ENCODE measurements at regions not wholly inside any gene's neighbourhood (a gene's known extent, or its start where the extent isn't known, plus 50 kb on each side); places are given as distances from the start of the nearest gene placed in this dataset.

DNA sequence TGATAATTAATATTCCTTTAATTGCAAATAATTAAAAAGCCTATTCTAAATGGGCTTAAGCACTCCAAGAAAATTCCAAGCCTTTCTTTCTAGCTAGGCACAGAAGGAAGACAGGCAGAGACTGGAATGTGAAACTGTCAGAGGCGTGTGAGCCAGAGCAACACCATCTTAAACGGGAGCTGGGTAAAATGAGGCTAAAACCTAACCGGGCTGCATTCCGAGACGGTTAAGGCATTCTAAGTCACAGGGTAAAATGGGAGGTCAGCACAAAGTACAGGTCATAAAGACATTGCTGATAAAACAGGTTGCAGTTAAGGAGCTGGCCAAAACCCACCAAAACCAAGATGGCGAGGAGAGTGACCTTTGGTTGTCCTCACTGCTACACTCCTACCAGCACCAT is 300.4 kb downstream of the SLITRK6 start:
- no peak for DNase-seq (ENCODE audit: low read depth, low spot score)
- no peaks in the 10 kb centered on the region for H3K36me3 ChIP-seq (ENCODE audit: insufficient read depth, low read length)
- no peak overlapping the region for H3K9ac ChIP-seq (ENCODE audit: insufficient read length)
- TF ChIP-seq POLR2AphosphoS5 (IDR thresholded peaks at IDR 0.05; ENCODE audit: borderline replicate concordance, low read depth, low read length) (no peak), FOXP2 (optimal IDR thresholded peaks at IDR 0.05; ENCODE audit: control extremely low read depth, extremely low read length, insufficient read depth) (no peak), EZH2 (IDR thresholded peaks at IDR 0.05) (no peak)
- H3K27ac ChIP-seq: no peak overlapping the region
- H3K4me3 ChIP-seq: no peak overlapping the region
- no peaks in the 10 kb centered on the region for H3K9me3 ChIP-seq (ENCODE audit: low read depth, low read length)

DNA sequence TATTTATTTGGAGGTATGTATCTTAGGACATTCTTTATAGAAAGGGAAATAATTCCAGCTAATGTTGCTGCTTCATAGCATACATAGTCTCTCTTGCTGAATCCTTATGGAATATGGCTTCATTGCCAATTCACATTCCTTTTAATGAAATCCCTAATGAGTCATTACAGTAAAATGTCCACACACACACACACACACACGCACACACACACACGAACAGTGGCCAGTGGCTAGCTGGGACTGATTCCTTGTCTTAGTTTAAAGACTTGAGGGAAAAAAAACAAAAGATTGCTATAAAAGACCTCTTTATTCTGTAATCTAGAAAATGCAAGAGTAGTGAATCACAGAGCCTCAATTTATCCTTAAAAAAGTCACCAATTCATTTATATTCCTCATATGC is 301.6 kb downstream of the SLITRK6 start:
- H3K27ac ChIP-seq: no peak overlapping the region

DNA sequence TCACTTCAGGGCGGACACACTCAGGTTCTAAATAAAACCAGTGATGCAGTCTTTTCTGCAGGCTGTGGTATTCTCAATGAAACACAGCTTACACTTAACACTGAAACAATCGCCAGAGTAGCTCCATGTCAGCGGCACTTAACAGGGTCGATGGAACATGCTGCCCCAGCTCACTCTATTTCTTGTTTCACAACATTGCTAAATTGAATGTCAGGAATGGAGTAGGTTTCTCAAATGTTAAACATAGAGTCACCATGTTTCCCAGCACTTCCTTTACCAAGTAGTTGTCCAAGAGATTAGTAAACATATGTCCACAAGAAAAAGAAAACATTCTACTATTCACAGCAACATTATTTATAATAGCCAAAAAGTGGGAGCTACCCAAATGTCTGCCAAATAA is 306.9 kb downstream of the SLITRK6 start:
- no peak overlapping the region for H3K9ac ChIP-seq (ENCODE audit: insufficient read length)
- TF ChIP-seq FOXP2 (optimal IDR thresholded peaks at IDR 0.05; ENCODE audit: control extremely low read depth, extremely low read length, insufficient read depth) (no peak), POLR2AphosphoS5 (IDR thresholded peaks at IDR 0.05; ENCODE audit: borderline replicate concordance, low read depth, low read length) (no peak), EZH2 (IDR thresholded peaks at IDR 0.05) (no peak)
- H3K9me3 ChIP-seq (ENCODE audit: low read depth, low read length): no peaks in the 10 kb centered on the region
- H3K4me3 ChIP-seq: no peak overlapping the region
- H3K36me3 ChIP-seq (ENCODE audit: insufficient read depth, low read length): no peaks in the 10 kb centered on the region
- H3K27ac ChIP-seq: no peak overlapping the region
- no peak for DNase-seq (ENCODE audit: low read depth, low spot score)

More for the DNA sequence above, 301.6 kb downstream of the SLITRK6 start:
- TF ChIP-seq EZH2 (IDR thresholded peaks at IDR 0.05): no peak
- TF ChIP-seq POLR2AphosphoS5 (IDR thresholded peaks at IDR 0.05; ENCODE audit: borderline replicate concordance, low read depth, low read length): no peak
- TF ChIP-seq FOXP2 (optimal IDR thresholded peaks at IDR 0.05; ENCODE audit: control extremely low read depth, extremely low read length, insufficient read depth): no peak
- H3K9me3 ChIP-seq (ENCODE audit: low read depth, low read length): no peaks in the 10 kb centered on the region
- no peak overlapping the region for H3K9ac ChIP-seq (ENCODE audit: insufficient read length)
- H3K4me3 ChIP-seq: no peak overlapping the region
- H3K36me3 ChIP-seq (ENCODE audit: insufficient read depth, low read length): no peaks in the 10 kb centered on the region
- DNase-seq (ENCODE audit: low read depth, low spot score): no peak

DNA sequence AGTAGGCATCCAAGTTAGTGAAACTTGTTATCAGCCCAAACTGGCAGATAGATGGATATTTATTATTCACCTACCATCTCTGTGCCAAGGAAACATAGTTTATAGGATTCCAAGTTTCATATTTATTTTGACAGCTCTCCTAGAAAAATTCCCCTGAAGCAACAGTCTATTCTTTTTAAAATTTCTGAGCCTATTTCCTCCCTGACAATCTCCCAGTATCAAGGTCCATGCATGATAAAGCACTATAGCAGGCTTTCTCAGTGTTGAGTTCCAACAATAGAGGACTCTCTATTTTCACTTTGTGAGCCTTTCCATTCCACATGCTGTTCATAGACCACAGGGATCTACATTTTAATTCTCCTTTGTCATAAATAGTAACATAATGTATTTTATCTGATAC is 312.6 kb downstream of the SLITRK6 start:
- no peak for DNase-seq (ENCODE audit: low read depth, low spot score)
- H3K9me3 ChIP-seq (ENCODE audit: low read depth, low read length): no peaks in the 10 kb centered on the region

DNA sequence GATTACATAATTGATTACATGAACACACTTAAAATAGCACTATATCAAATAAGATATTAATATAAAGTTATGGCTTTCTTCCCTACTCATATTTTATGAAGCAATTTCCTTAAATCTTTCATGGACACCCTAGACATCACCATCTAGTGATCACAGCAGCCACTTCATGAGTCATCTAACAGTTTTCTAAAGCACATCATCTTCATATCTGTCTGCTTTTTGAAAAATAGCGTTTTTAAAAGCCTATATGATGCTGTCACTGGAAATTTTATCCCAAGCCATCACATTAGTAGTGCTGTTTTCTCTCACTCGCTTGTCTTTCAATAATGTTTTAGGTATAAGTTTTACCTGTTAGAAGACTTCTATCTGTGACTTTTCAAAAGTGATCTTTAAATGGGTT is 326.1 kb downstream of the SLITRK6 start:
- Histone ChIP-seq H3K9me3 (ENCODE audit: low read depth, low read length) (no peaks in the 10 kb centered on the region), H3K9ac (ENCODE audit: insufficient read length) (no peak overlapping the region), H3K36me3 (ENCODE audit: insufficient read depth, low read length) (no peaks in the 10 kb centered on the region), H3K4me3 (no peak overlapping the region), H3K27ac (no peak overlapping the region)
- DNase-seq (ENCODE audit: low read depth, low spot score): no peak
- TF ChIP-seq POLR2AphosphoS5 (IDR thresholded peaks at IDR 0.05; ENCODE audit: borderline replicate concordance, low read depth, low read length) (no peak), EZH2 (IDR thresholded peaks at IDR 0.05) (no peak), FOXP2 (optimal IDR thresholded peaks at IDR 0.05; ENCODE audit: control extremely low read depth, extremely low read length, insufficient read depth) (no peak)

More for the DNA sequence above, 312.6 kb downstream of the SLITRK6 start:
- no peak overlapping the region for H3K9ac ChIP-seq (ENCODE audit: insufficient read length)
- no peak overlapping the region for H3K27ac ChIP-seq
- H3K4me3 ChIP-seq: no peak overlapping the region
- no peaks in the 10 kb centered on the region for H3K36me3 ChIP-seq (ENCODE audit: insufficient read depth, low read length)
- no peak for TF ChIP-seq EZH2 (IDR thresholded peaks at IDR 0.05)
- no peak for TF ChIP-seq POLR2AphosphoS5 (IDR thresholded peaks at IDR 0.05; ENCODE audit: borderline replicate concordance, low read depth, low read length)
- TF ChIP-seq FOXP2 (optimal IDR thresholded peaks at IDR 0.05; ENCODE audit: control extremely low read depth, extremely low read length, insufficient read depth): no peak

DNA sequence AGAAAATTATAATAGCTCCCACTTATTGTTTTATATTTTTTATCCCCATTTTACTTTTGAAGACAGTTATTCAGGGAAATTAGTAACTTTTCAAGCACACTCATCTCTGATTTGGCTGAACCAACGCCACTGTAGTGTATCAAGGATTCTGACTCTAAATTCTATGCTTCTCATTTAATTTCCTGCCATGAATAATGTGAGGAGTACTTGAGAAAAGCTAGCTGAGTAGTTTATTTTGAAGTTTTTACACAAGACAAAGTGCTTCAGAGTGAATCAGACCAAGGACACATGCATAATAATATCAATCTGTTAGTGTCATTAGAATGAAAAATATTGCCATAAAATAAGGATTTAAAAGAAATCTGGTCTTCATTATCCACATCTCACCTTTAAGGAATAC is 329.9 kb downstream of the SLITRK6 start:
- Histone ChIP-seq H3K27ac (no peak overlapping the region), H3K9me3 (ENCODE audit: low read depth, low read length) (no peaks in the 10 kb centered on the region), H3K9ac (ENCODE audit: insufficient read length) (no peak overlapping the region), H3K36me3 (ENCODE audit: insufficient read depth, low read length) (no peaks in the 10 kb centered on the region), H3K4me3 (no peak overlapping the region)
- no peak for DNase-seq (ENCODE audit: low read depth, low spot score)
- no peak for TF ChIP-seq POLR2AphosphoS5 (IDR thresholded peaks at IDR 0.05; ENCODE audit: borderline replicate concordance, low read depth, low read length)
- TF ChIP-seq FOXP2 (optimal IDR thresholded peaks at IDR 0.05; ENCODE audit: control extremely low read depth, extremely low read length, insufficient read depth): no peak
- TF ChIP-seq EZH2 (IDR thresholded peaks at IDR 0.05): no peak

DNA sequence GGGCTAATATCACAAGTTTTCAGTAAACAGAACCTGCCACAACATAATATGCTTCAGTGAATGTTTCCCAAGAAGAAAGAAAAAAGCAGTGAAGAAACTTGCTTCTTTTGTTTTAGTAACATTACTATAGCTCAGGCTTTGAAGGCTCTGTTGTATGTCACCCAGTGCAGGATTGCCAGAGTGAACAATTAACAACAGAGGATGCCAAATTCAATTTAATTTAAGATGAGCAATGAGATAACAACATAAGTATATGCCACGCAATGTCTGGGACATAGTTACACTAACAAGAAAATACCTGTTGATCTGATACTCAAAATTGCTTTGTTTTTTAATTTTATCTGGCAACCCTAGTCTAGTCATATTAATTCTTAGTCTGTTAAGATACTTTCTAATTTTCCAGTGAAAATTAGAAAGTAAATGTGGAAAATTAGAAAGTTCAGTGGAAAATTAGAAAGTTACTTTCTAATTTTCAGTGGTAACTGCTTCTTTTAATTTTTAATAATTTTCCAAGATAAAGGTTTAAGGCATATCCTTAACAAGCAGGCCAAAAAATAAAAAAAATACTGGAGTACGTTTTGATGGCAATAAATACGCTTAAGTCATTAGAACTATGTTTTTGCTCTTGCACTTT is 336.3 kb downstream of the SLITRK6 start:
- Histone ChIP-seq H3K36me3 (ENCODE audit: insufficient read depth, low read length) (no peaks in the 10 kb centered on the region), H3K27ac (no peak overlapping the region), H3K9me3 (ENCODE audit: low read depth, low read length) (peaks cover under 1% of the 10 kb centered on the region; the same call in 1 of the 2 replicates), H3K9ac (ENCODE audit: insufficient read length) (no peak overlapping the region), H3K4me3 (no peak overlapping the region)
- TF ChIP-seq EZH2 (IDR thresholded peaks at IDR 0.05) (no peak), POLR2AphosphoS5 (IDR thresholded peaks at IDR 0.05; ENCODE audit: borderline replicate concordance, low read depth, low read length) (no peak), FOXP2 (optimal IDR thresholded peaks at IDR 0.05; ENCODE audit: control extremely low read depth, extremely low read length, insufficient read depth) (no peak)
- no peak for DNase-seq (ENCODE audit: low read depth, low spot score)

DNA sequence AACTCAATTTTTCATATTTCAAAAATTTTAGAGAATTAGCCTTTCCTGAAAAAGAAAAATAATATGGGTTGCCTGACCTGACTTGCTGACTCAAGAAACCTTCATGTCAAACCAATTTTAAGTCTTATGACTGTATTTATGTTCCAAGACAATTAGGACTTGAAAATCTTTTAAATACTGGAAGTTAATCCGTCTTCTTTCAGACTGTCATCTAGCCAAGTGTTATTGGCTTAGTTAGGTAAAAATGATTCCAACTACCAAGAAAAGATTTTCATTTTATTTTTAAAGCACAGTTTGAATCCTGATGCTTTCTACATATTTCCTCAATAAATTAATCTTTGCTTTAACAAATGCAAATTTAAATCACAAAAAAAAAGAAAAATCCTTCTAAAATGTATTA is 337.6 kb downstream of the SLITRK6 start:
- Histone ChIP-seq H3K36me3 (ENCODE audit: insufficient read depth, low read length) (no peaks in the 10 kb centered on the region), H3K4me3 (no peak overlapping the region), H3K27ac (peak overlapping the region; percentile 33; the same call in 1 of the 2 replicates), H3K9me3 (ENCODE audit: low read depth, low read length) (peaks cover 3% of the 10 kb centered on the region; the same call in 1 of the 2 replicates), H3K9ac (ENCODE audit: insufficient read length) (no peak overlapping the region)
- DNase-seq (ENCODE audit: low read depth, low spot score): no peak
- TF ChIP-seq FOXP2 (optimal IDR thresholded peaks at IDR 0.05; ENCODE audit: control extremely low read depth, extremely low read length, insufficient read depth) (no peak), POLR2AphosphoS5 (IDR thresholded peaks at IDR 0.05; ENCODE audit: borderline replicate concordance, low read depth, low read length) (no peak), EZH2 (IDR thresholded peaks at IDR 0.05) (no peak)

DNA sequence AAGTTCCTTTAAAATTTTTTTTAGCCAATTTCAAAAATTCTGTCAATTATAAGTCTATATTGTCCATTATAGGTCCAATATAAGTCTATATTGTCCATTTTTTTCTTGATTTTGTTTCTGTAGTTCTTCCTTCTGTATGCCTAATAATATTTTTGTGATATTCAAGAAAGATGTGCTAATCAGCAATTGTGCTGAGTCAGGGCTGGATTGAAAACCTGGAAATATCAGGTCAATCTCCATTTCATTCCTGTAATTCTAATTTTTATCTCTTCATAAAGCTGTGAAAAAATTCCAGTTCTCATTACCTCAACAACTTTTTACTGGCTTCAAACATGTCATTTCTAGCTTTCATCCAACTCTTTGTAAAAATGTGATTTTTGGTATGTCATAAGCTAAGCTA is 353.7 kb downstream of the SLITRK6 start:
- H3K27ac ChIP-seq: no peak overlapping the region
- no peaks in the 10 kb centered on the region for H3K36me3 ChIP-seq (ENCODE audit: insufficient read depth, low read length)
- no peak overlapping the region for H3K4me3 ChIP-seq
- no peaks in the 10 kb centered on the region for H3K9me3 ChIP-seq (ENCODE audit: low read depth, low read length)
- DNase-seq (ENCODE audit: low read depth, low spot score): no peak
- TF ChIP-seq FOXP2 (optimal IDR thresholded peaks at IDR 0.05; ENCODE audit: control extremely low read depth, extremely low read length, insufficient read depth) (no peak), POLR2AphosphoS5 (IDR thresholded peaks at IDR 0.05; ENCODE audit: borderline replicate concordance, low read depth, low read length) (no peak), EZH2 (IDR thresholded peaks at IDR 0.05) (no peak)
- H3K9ac ChIP-seq (ENCODE audit: insufficient read length): no peak overlapping the region
